Heart left ventricle (tissue), 16 donors: ENCODE measurements at regions not wholly inside any gene's neighbourhood (a gene's known extent, or its start where the extent isn't known, plus 50 kb on each side); places are given as distances from the start of the nearest gene placed in this dataset.

Source experiments
- ATAC-seq, 4 donors: fragments of 200-7000 bp; cut with Tn5 transposase; one replicate each; pipeline ENCODE4 v1.9.1; 2020 to 2022; ENCODE audit warnings: moderate library complexity in 4 of 4, mild to moderate bottlenecking in 3 of 4, moderate number of reproducible peaks in 1 of 4
- DNase-seq, 5 donors: peaks; one replicate each; pipeline ENCODE4 v3.0.0-alpha.2; 2020
- H3K27ac ChIP-seq, 12 donors: fragments of 200-600 bp; sonication (generic) in 4 of 12; one replicate each; pipeline versions ENCODE4 v1.5.0 to v1.8.0; 2016 to 2022; ENCODE audit warnings: mild to moderate bottlenecking in 2 of 12
- H3K27me3 ChIP-seq, 9 donors: fragments of 200-600 bp; sonication (generic) in 2 of 9; one replicate each; pipeline versions ENCODE4 v1.5.1 to v1.8.0; 2016 to 2022; ENCODE audit warnings: mild to moderate bottlenecking in 3 of 9
- H3K36me3 ChIP-seq, 9 donors: fragments of 200-600 bp; sonication (generic) in 2 of 9; one replicate each; pipeline versions ENCODE4 v1.5.0 to v1.8.0; 2018 to 2022; ENCODE audit warnings: mild to moderate bottlenecking in 2 of 9
- H3K4me1 ChIP-seq, 12 donors: fragments of 200-600 bp; sonication (generic) in 4 of 12; one replicate each; pipeline versions ENCODE4 v1.5.0 to v1.8.0; 2016 to 2022; ENCODE audit warnings: mild to moderate bottlenecking in 3 of 12
- H3K4me3 ChIP-seq, 12 donors: fragments of 200-600 bp; sonication (generic) in 4 of 12; one replicate each; pipeline versions ENCODE4 v1.5.0 to v1.8.0; 2017 to 2022; ENCODE audit warnings: mild to moderate bottlenecking in 9 of 12, moderate library complexity in 4 of 12
- H3K9me3 ChIP-seq, 12 donors: fragments of 200-600 bp; sonication (generic) in 4 of 12; one replicate each; pipeline versions ENCODE4 v1.5.0 to v1.8.0; 2016 to 2022; ENCODE audit warnings: mild to moderate bottlenecking in 1 of 12
- POLR2A ChIP-seq, 2 donors: fragments of 450-650 bp; IDR thresholded peaks; one replicate each; pipeline ENCODE4 v1.6.1; 2017; ENCODE audit warnings: antibody characterized with exemption in 2 of 2, mild to moderate bottlenecking in 2 of 2, moderate library complexity in 2 of 2
- WGBS, 4 donors: extraction: QIAGEN DNeasy Blood & Tissue Kit in 2 of 4; methylation state at CpG; one replicate each; pipeline versions ENCODE4 v1.1.5 to v1.1.7; 2013 to 2018; 5-methylcytosine and 5-hydroxymethylcytosine counted together
- intact Hi-C, 10 donors: fragments of 100-400 bp; cut with DNase I; formaldehyde crosslinking; loops; one replicate each; pipeline versions ENCODE4 v1.11.1 to v1.14.2; 2022
- TF ChIP-seq, protein P1 (sequence below), 12 donors: fragments of 200-600 bp; sonication (generic) in 4 of 12; IDR thresholded peaks; one replicate each; pipeline versions ENCODE4 v1.5.0 to v1.8.0; 2018 to 2022; ENCODE audit warnings: antibody characterized with exemption in 12 of 12, mild to moderate bottlenecking in 5 of 12
- donor health status: ischemic (EF 13 %, LVEDD 7.1; RV severe dilation, severe dysfunction).
- donor health status: healthy with polysubstance abuse.
- donor health status: DM: no; HTN: yes; CAD: no.
- donor health status: DM: no; HTN: no; CAD: no.
- donor health status: ischemic (EF 25% LVEDD 6.9; RV normal size, moderate dysfunction).
- donor health status: ischemic (EF 25% LVEDD 5.7; RV mildly dilated, moderate dysfunction).
- donor health status: healthy.
- donor health status: DM: yes; HTN: yes; CAD: no.
- donor health status: ischemic (EF 35%, LVEDD 5.7; RV mildly dilated, moderate dysfunction).
- donor health status: nonischemic (EF 11% LVEDD 7.7; RV severe dilation, severe dysfunction).
- donor health status: DM: yes; HTN: yes; CAD: no.
- donor health status: PGD.
- donor health status: ischemic (EF 29% LVEDD 5.4; RV normal size, mild dysfunction).
- donor health status: nonischemic (EF 23%, LVEDD 6.1; RV moderate dilation, normal function).

DNA sequence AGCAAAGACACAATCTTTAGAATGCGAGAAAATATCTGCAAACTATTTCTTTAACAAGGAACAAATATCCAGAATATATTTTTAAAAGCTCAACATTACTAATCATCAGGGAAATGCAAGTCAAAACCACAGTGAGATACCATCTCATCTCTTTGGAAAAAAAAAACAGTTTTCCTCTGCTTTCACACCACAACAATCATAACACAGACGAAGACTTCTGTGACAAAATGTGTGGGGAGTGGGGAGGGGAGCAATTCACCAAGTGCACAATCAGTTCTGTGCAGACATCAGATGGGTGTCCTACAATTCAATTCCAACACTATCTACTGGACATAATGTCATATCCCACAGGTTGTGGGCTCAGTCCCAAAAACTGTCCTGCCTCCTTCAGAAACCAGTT is 293.2 kb upstream of the SLC7A11 start:
- H3K27me3 ChIP-seq = no peaks in the 10 kb centered on the region
- H3K4me3 ChIP-seq = no peak overlapping the region
- intact Hi-C loops = no loop called here
- peaks cover 0 to 4% (median 0%) of the 10 kb centered on the region in 12 donors for H3K4me1 ChIP-seq
- H3K36me3 ChIP-seq = no peaks in the 10 kb centered on the region
- H3K9me3 ChIP-seq = peaks cover 0 to 43% (median 24%) of the 10 kb centered on the region in 12 donors
- TF ChIP-seq, protein P1, sequence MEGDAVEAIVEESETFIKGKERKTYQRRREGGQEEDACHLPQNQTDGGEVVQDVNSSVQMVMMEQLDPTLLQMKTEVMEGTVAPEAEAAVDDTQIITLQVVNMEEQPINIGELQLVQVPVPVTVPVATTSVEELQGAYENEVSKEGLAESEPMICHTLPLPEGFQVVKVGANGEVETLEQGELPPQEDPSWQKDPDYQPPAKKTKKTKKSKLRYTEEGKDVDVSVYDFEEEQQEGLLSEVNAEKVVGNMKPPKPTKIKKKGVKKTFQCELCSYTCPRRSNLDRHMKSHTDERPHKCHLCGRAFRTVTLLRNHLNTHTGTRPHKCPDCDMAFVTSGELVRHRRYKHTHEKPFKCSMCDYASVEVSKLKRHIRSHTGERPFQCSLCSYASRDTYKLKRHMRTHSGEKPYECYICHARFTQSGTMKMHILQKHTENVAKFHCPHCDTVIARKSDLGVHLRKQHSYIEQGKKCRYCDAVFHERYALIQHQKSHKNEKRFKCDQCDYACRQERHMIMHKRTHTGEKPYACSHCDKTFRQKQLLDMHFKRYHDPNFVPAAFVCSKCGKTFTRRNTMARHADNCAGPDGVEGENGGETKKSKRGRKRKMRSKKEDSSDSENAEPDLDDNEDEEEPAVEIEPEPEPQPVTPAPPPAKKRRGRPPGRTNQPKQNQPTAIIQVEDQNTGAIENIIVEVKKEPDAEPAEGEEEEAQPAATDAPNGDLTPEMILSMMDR (IDR thresholded peaks at IDR 0.05) = no peak
- TF ChIP-seq POLR2A (IDR thresholded peaks at IDR 0.05) = no peak
- DNase-seq (no peak), ATAC-seq (no peak)
- H3K27ac ChIP-seq = no peak overlapping the region
- WGBS, 4 donors = 63 to 76% (median 69%) methylated on average over 2 of the region's 2 CpGs

DNA sequence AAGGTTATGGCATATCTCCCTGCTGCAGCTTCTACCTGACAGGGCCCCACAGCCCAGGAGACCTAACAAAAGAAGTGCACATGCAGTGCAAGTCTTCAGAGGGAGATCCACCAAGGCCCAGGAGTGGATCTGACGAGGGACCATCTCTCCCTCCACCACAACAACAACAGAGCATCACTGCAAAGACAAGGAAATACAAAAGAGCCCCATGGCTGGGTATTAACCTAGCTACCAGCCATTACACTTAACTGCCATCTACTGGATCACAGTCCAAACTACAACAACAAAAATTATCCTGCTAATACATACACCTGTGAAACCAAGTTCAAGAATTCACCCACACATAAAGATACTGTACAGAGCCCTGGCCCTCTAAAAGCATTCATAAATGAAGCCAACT is 280.2 kb upstream of the SLC7A11 start:
- no peak for TF ChIP-seq POLR2A (IDR thresholded peaks at IDR 0.05)
- TF ChIP-seq, protein P1 (IDR thresholded peaks at IDR 0.05) = peak in 3 of 12 donors; percentile 10 to 18 (median 14)
- H3K36me3 ChIP-seq = no peaks in the 10 kb centered on the region
- ATAC-seq = no peak
- no peak for DNase-seq
- H3K27me3 ChIP-seq = no peaks in the 10 kb centered on the region
- WGBS, 4 donors = 88 to 89% (median 89%) methylated on average over 1 of the region's 1 CpG
- no peaks in the 10 kb centered on the region for H3K4me1 ChIP-seq
- no peak overlapping the region for H3K27ac ChIP-seq
- H3K4me3 ChIP-seq = no peak overlapping the region
- peaks cover 0 to 8% (median 0%) of the 10 kb centered on the region in 12 donors for H3K9me3 ChIP-seq
- intact Hi-C loops = no loop called here

DNA sequence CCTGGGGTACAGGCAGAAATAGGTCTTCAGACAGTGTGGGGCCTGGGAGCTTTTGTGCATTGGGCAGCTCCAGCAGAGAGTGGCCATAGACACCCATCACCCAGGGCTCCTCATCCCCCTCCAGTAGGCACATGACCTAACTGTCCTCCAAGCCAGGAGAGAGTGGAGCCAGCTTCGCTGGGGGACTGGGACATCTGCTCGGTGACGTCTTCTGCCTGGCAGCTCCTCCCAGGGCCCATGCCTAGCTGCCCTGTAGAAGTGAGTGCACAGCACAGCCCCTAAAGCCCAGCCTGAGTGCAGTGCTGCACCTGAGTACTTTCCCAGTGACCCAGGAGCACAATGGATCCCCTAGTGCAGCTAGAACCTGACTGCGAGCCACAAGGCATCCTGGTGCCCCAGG is 279.7 kb upstream of the SLC7A11 start:
- H3K4me1 ChIP-seq = no peaks in the 10 kb centered on the region
- 71 to 90% (median 81%) methylated on average over 1 to 4 of the region's 4 CpGs for WGBS, 4 donors
- no peak overlapping the region for H3K27ac ChIP-seq
- no peak for TF ChIP-seq POLR2A (IDR thresholded peaks at IDR 0.05)
- TF ChIP-seq, protein P1 (IDR thresholded peaks at IDR 0.05) = no peak
- no peak overlapping the region for H3K4me3 ChIP-seq
- H3K9me3 ChIP-seq = peaks cover 0 to 8% (median 0%) of the 10 kb centered on the region in 12 donors
- DNase-seq (peak in 1 of 5 donors; percentile 39), ATAC-seq (no peak)
- H3K27me3 ChIP-seq = no peaks in the 10 kb centered on the region
- no peaks in the 10 kb centered on the region for H3K36me3 ChIP-seq
- intact Hi-C loops = no loop called here

DNA sequence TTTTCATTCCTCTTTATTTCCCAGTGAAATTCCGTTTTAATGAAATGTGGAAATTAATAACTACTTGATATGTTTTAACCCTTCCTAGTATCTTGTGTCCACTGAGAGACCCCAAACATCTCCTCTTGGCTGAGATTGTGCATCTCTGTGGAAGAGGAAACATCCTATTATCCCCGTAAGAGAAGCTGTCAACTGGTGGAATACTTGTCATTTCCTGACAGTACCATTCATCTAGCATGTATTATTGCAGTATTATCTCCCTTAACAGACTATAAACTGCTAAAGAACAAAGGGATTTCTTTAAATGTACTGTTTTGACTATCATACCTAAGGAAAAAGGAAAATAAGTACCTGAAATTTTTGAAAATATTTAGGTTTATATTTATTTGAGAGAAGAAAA is 277.3 kb upstream of the SLC7A11 start:
- Histone ChIP-seq H3K27ac (no peak overlapping the region), H3K36me3 (no peaks in the 10 kb centered on the region), H3K4me3 (no peak overlapping the region), H3K27me3 (no peaks in the 10 kb centered on the region), H3K4me1 (no peaks in the 10 kb centered on the region), H3K9me3 (peaks cover 0 to 3% (median 0%) of the 10 kb centered on the region in 12 donors)
- TF ChIP-seq POLR2A (IDR thresholded peaks at IDR 0.05) = no peak
- TF ChIP-seq, protein P1 (IDR thresholded peaks at IDR 0.05) = no peak
- 26 to 37% (median 31%) methylated on average over 2 of the region's 2 CpGs for WGBS, 4 donors
- ATAC-seq = no peak
- intact Hi-C loops = no loop called here
- no peak for DNase-seq
